ENCODE measurements at regions not wholly inside any gene's neighbourhood (a gene's known extent, or its start where the extent isn't known, plus 50 kb on each side); places are given as distances from the start of the nearest gene placed in this dataset.
"Not testable (repeated sequence)": the region's sequence is repeated elsewhere in the genome, so short reads cannot be mapped to it uniquely, and the experiment has no call there.

DNA sequence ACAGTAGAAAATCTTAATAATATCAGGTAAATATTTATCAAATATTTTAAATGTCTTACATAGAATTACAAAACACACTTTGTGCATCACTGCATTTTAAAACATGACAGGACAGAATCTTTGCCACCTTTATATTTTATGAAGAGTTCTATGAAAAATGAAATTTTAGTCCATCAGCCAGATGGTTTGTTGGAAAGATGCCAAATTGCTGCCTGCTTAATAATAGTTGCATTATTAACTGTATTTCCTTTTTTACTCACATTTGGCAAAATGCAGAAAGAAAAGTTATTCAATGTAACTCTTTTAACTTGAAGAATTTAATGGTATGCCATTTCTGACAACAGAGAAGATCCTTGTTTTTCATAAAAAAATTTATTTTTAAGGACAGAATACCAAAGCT, 1271.6 kb downstream of the NSUN3 start:
- H3K27me3 ChIP-seq (ENCODE audit: control insufficient read depth, insufficient read depth), result no peaks in the 10 kb centered on the region
- intact Hi-C loops (cut with DNase I), result loop anchor here in 1 of 4 donors (10.0 kb wide), 1 partner anchor 1320 kb away; no protein-coding TSS in a partner anchor
- no peak overlapping the region for H3K27ac ChIP-seq (ENCODE audit: low read length)
- DNase-seq, result no peak
- H3K9me3 ChIP-seq (ENCODE audit: control insufficient read depth, low read length), result no peaks in the 10 kb centered on the region
- no peaks in the 10 kb centered on the region for H3K4me1 ChIP-seq (ENCODE audit: control insufficient read depth, insufficient read depth, low read length)
- ATAC-seq, result no peak
- no peak overlapping the region for H3K4me3 ChIP-seq (ENCODE audit: low read length)

DNA sequence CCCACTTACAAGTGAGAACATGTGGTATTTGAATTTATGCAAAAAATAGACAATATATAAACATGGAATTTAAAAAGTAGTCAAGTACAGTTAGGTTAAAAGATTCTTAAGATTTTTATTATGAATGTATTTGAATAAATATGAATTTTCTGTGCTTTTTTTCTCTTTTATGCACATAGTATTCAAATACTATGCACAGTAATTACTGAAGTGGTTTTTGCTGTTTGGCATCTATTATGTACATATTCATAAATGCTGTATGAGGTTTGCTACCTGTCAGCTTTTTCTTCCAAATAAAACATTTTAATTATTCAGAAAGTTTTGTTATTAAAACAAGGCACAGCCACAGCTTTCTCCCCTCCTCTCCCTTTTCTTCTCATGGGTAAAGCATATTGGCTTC, 1272.7 kb downstream of the NSUN3 start:
- ATAC-seq (no peak), DNase-seq (no peak)
- Histone ChIP-seq H3K27ac (ENCODE audit: low read length) (no peak overlapping the region), H3K4me3 (ENCODE audit: low read length) (no peak overlapping the region), H3K27me3 (ENCODE audit: control insufficient read depth, insufficient read depth) (no peaks in the 10 kb centered on the region), H3K4me1 (ENCODE audit: control insufficient read depth, insufficient read depth, low read length) (no peaks in the 10 kb centered on the region), H3K9me3 (ENCODE audit: control insufficient read depth, low read length) (no peaks in the 10 kb centered on the region)
- intact Hi-C loops (cut with DNase I), result loop anchor here in 1 of 4 donors (10.0 kb wide), 1 partner anchor 1319 kb away; no protein-coding TSS in a partner anchor

DNA sequence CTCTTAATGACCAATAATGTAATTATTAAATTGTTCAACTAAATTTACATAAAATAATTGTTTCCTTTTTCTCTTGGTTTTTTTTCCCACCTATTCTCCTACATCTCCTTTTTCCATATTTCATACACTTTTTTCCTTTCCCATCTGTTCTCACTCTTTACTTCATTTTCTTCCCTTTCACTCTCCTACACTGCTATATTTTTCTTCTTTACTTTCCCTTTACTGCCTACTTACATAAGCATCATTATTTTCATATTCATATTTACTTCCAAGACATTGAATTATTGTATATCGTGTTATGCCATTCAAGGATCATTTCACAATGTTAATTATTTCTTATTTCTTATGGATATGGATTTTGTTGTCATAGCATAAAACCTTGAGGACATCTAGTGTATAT, 1275.6 kb downstream of the NSUN3 start:
- no peaks in the 10 kb centered on the region for H3K9me3 ChIP-seq (ENCODE audit: control insufficient read depth, low read length)
- no peak for ATAC-seq
- H3K4me3 ChIP-seq (ENCODE audit: low read length), result no peak overlapping the region
- no peaks in the 10 kb centered on the region for H3K4me1 ChIP-seq (ENCODE audit: control insufficient read depth, insufficient read depth, low read length)
- intact Hi-C loops (cut with DNase I), result loop anchor here in 1 of 4 donors (10.0 kb wide), 1 partner anchor 1316 kb away; no protein-coding TSS in a partner anchor
- no peaks in the 10 kb centered on the region for H3K27me3 ChIP-seq (ENCODE audit: control insufficient read depth, insufficient read depth)
- WGBS, result 79% methylated on average over 1 of the region's 1 CpG
- DNase-seq, result no peak
- no peak overlapping the region for H3K27ac ChIP-seq (ENCODE audit: low read length)

DNA sequence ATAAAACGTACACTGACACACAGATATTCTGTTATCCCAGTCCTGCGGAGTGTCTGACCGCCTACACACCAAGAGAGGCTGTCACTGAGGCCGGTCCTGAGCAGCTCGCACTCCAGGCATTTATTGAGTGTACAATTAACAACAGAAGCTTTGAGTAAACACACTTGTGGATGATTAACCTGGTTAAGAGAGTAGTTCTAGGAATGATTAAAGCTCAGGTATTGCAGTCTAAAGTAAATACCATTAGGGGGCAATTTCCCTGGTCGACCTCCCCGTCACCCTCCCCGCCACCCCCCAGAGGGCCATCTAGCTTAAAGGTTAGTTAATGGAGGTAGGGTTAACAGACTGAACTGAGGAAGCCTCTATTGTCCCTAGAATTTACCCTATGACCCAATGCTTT, 1278.5 kb downstream of the NSUN3 start:
- H3K9me3 ChIP-seq (ENCODE audit: control insufficient read depth, low read length), result no peaks in the 10 kb centered on the region
- no peak overlapping the region for H3K27ac ChIP-seq (ENCODE audit: low read length)
- DNase-seq, result peak in 1 of 3 donors; percentile 12
- intact Hi-C loops (cut with DNase I), result no loop called here
- no peaks in the 10 kb centered on the region for H3K27me3 ChIP-seq (ENCODE audit: control insufficient read depth, insufficient read depth)
- ATAC-seq, result no peak
- H3K4me1 ChIP-seq (ENCODE audit: control insufficient read depth, insufficient read depth, low read length), result no peaks in the 10 kb centered on the region
- no peak overlapping the region for H3K4me3 ChIP-seq (ENCODE audit: low read length)
- 81% methylated on average over 8 of the region's 8 CpGs for WGBS

DNA sequence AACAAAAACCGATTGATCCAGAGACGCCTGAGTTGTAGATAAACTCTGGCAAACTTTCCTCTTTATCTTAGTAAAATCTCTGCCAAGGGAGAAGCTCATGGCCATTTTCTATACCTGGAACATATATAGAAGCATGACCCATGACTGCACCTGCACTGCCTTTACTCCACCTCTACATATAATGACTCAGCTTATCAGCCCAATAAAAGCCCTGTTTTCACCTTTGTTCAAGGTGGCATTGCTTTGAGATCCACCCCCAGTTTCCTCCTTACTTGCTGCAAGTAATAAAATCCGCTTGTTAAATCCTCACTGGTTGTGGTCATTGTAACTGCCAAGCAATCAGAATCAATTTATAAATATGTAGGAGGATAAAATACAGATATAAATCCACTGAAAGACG, 1280.4 kb downstream of the NSUN3 start:
- ATAC-seq (no peak), DNase-seq (no peak)
- Histone ChIP-seq H3K4me1 (ENCODE audit: control insufficient read depth, insufficient read depth, low read length) (no peaks in the 10 kb centered on the region), H3K27ac (ENCODE audit: low read length) (no peak overlapping the region), H3K27me3 (ENCODE audit: control insufficient read depth, insufficient read depth) (no peaks in the 10 kb centered on the region), H3K4me3 (ENCODE audit: low read length) (no peak overlapping the region), H3K9me3 (ENCODE audit: control insufficient read depth, low read length) (no peaks in the 10 kb centered on the region)
- intact Hi-C loops (cut with DNase I), result no loop called here
- WGBS, result 62% methylated on average over 4 of the region's 4 CpGs

DNA sequence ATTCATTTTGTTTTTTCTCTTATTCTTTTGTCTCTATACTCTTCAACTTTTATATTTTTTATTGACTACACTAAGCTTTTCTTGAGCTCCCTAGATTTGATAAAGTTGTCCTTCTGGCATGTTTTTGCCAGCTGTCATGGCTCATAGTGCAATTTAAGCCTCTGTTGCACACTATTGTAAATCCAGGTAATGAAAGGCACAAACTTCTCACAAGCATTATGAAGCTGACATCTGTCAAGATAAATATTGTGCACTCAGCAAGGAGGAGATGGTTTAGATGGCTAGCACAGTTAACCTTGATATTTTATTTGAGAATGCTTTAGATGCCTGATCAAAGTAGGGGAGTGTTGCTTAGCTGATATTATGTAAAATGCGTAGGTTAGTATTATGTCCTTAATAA, 1280.9 kb downstream of the NSUN3 start:
- intact Hi-C loops (cut with DNase I), result no loop called here
- 88% methylated on average over 1 of the region's 1 CpG for WGBS

DNA sequence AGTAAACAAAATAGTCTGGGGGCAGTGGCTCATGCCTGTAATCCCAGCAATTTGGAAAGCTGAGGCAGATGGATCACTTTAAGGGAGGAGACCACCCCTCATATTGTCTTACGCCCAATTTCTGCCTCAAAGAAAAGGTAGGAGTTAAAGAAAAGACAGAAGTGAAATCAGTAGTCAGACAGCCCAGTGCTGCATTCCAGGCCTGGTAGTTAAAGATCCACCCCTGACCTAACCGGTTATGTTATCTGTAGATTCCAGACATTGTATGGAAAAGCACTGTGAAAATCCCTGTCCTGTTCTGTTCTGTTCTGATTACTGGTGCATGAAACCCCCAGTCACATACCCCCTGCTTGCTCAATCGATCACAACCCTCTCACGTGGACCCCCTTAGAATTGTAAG, 1285.1 kb downstream of the NSUN3 start:
- H3K27me3 ChIP-seq (ENCODE audit: control insufficient read depth, insufficient read depth); DNase-seq; H3K9me3 ChIP-seq (ENCODE audit: control insufficient read depth, low read length); H3K4me3 ChIP-seq (ENCODE audit: low read length); H3K27ac ChIP-seq (ENCODE audit: low read length); intact Hi-C loops (cut with DNase I); ATAC-seq; H3K4me1 ChIP-seq (ENCODE audit: control insufficient read depth, insufficient read depth, low read length): not testable (repeated sequence)
- WGBS, result 58% methylated on average over 4 of the region's 4 CpGs

More for the DNA sequence above, 1280.9 kb downstream of the NSUN3 start:
- DNase-seq (no peak), ATAC-seq (no peak)
- H3K27ac ChIP-seq (ENCODE audit: low read length), result no peak overlapping the region
- no peaks in the 10 kb centered on the region for H3K9me3 ChIP-seq (ENCODE audit: control insufficient read depth, low read length)
- H3K4me3 ChIP-seq (ENCODE audit: low read length), result no peak overlapping the region
- no peaks in the 10 kb centered on the region for H3K27me3 ChIP-seq (ENCODE audit: control insufficient read depth, insufficient read depth)
- no peaks in the 10 kb centered on the region for H3K4me1 ChIP-seq (ENCODE audit: control insufficient read depth, insufficient read depth, low read length)

DNA sequence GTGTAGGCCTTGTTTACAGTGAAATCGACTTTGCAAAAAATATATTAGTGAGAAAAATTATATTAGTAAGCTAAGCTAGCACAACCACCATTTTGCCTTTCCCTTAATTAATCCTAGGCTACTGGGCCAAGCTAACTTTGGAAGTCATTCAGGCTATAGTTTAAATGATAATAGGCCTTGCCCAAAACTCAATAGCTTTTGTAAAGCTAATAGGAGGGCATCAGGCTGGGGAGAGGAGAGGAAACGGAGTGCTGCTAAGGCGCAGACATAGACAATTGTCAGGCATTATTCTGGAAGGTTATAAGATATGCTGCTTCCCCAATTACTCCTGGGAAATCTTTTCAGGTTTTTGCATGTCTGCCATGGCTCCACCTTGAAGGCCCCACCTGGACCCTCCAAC, 1286.0 kb downstream of the NSUN3 start:
- DNase-seq, result no peak
- no peaks in the 10 kb centered on the region for H3K9me3 ChIP-seq (ENCODE audit: control insufficient read depth, low read length)
- H3K4me1 ChIP-seq (ENCODE audit: control insufficient read depth, insufficient read depth, low read length), result no peaks in the 10 kb centered on the region
- WGBS, result 90% methylated on average over 3 of the region's 3 CpGs
- no peak for ATAC-seq
- H3K4me3 ChIP-seq (ENCODE audit: low read length), result no peak overlapping the region
- no peak overlapping the region for H3K27ac ChIP-seq (ENCODE audit: low read length)
- intact Hi-C loops (cut with DNase I), result no loop called here
- H3K27me3 ChIP-seq (ENCODE audit: control insufficient read depth, insufficient read depth), result no peaks in the 10 kb centered on the region

DNA sequence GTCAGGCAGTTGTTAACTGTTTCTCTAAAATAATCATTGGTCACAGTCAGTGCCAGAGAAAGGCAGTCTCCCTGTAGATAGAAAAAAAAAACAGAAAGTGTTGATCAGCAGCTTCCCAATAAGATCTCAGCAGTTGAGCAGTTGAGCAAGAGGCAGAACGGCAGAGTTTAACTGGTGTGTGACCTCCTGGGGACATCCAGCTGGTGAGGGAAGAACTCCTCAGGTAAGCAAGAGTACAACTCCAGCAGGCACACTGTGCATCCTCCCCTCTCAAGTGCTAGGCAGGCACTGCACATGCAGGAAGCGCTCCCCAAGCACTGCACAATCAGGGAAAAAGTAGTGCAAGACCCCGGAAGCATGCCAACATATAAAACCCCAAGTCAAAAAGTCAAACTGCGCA, 1287.2 kb downstream of the NSUN3 start:
- Histone ChIP-seq H3K4me1 (ENCODE audit: control insufficient read depth, insufficient read depth, low read length) (no peaks in the 10 kb centered on the region), H3K27me3 (ENCODE audit: control insufficient read depth, insufficient read depth) (no peaks in the 10 kb centered on the region), H3K4me3 (ENCODE audit: low read length) (no peak overlapping the region), H3K9me3 (ENCODE audit: control insufficient read depth, low read length) (no peaks in the 10 kb centered on the region), H3K27ac (ENCODE audit: low read length) (no peak overlapping the region)
- 67% methylated on average over 4 of the region's 4 CpGs for WGBS
- intact Hi-C loops (cut with DNase I), result no loop called here
- DNase-seq (no peak), ATAC-seq (no peak)

DNA sequence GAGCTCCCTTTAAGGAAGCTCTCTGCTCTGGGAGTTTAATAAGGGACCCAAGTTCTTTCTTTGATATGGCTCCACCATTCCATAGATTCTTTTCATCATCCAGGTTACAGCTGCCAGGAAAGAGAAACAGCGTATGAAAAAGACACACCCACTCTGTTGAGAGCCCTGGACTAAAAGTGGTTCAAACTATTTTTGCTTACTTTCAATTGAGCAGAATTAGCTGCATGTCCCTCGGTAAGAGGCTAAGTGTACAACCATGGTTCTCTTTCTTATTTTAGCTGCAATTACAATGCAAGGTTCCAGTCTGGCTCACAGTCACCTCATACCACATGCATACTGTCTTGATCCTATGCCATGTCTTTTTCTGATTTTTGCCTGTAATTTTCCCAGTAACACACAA, 1288.3 kb downstream of the NSUN3 start:
- Histone ChIP-seq H3K9me3 (ENCODE audit: control insufficient read depth, low read length) (no peaks in the 10 kb centered on the region), H3K27ac (ENCODE audit: low read length) (no peak overlapping the region), H3K4me1 (ENCODE audit: control insufficient read depth, insufficient read depth, low read length) (no peaks in the 10 kb centered on the region), H3K4me3 (ENCODE audit: low read length) (no peak overlapping the region), H3K27me3 (ENCODE audit: control insufficient read depth, insufficient read depth) (no peaks in the 10 kb centered on the region)
- intact Hi-C loops (cut with DNase I), result no loop called here
- DNase-seq (no peak), ATAC-seq (no peak)
- WGBS, result 47% methylated on average over 2 of the region's 2 CpGs

DNA sequence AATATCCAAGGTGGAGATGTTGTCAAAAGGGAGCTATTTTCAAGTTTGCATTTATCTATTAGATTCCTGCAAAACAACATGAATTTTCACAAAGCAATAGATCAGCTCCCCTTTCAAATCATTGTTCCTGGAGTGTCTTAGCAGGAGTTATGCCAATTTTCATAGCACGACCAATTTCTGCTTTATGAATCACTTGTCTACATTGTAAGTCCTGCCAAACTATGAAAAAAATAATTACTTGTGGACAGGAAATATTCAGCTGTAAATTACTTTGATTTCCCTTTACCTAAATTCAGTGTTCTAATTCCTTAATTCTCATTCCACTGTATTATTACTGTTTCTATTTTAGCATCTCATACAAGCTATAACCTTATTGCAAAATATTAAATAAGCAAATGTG, 1289.6 kb downstream of the NSUN3 start:
- DNase-seq (no peak), ATAC-seq (no peak)
- Histone ChIP-seq H3K9me3 (ENCODE audit: control insufficient read depth, low read length) (no peaks in the 10 kb centered on the region), H3K27me3 (ENCODE audit: control insufficient read depth, insufficient read depth) (no peaks in the 10 kb centered on the region), H3K27ac (ENCODE audit: low read length) (no peak overlapping the region), H3K4me1 (ENCODE audit: control insufficient read depth, insufficient read depth, low read length) (no peaks in the 10 kb centered on the region), H3K4me3 (ENCODE audit: low read length) (no peak overlapping the region)
- intact Hi-C loops (cut with DNase I), result no loop called here
- WGBS, result 40% methylated on average over 1 of the region's 1 CpG

DNA sequence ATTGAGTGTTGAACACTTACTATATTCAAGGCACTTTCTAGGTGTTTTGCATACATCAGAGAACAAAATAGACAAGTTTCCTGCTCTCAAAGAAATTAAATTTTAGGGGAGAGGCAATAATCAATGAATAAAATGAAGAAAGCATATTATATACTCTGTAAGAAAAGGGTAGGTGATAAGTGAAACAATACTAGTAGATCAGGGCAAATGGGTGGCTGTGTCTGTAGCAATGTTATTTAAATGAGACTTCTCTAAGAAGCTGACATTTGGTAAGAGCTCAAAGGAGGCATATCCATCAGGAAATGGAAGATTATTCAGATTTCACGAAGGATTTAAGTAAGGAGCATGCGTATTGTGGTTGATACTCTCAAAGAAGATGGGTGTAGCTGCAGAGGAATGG, 1291.6 kb downstream of the NSUN3 start:
- H3K27ac ChIP-seq (ENCODE audit: low read length), result no peak overlapping the region
- no peak for DNase-seq
- intact Hi-C loops (cut with DNase I), result no loop called here
- WGBS, result 71% methylated on average over 2 of the region's 2 CpGs
- no peaks in the 10 kb centered on the region for H3K27me3 ChIP-seq (ENCODE audit: control insufficient read depth, insufficient read depth)
- ATAC-seq, result no peak
- H3K9me3 ChIP-seq (ENCODE audit: control insufficient read depth, low read length), result no peaks in the 10 kb centered on the region
- no peaks in the 10 kb centered on the region for H3K4me1 ChIP-seq (ENCODE audit: control insufficient read depth, insufficient read depth, low read length)
- no peak overlapping the region for H3K4me3 ChIP-seq (ENCODE audit: low read length)
